Panc1 (cell line): ENCODE measurements at regions not wholly inside any gene's neighbourhood (a gene's known extent, or its start where the extent isn't known, plus 50 kb on each side); places are given as distances from the start of the nearest gene placed in this dataset.

ENCODE experiments used
- ATAC-seq: fragments of 200-7000 bp; cut with Tn5 transposase; 2 replicates; pipeline ENCODE4 v1.9.1; 2020; ENCODE audit warnings: mild to moderate bottlenecking, moderate library complexity
- BruUV-seq: library from RNA; stranded (reverse); fragments of 400-500 nt; replicated peaks from 2 replicates; lab custom pipeline; 2021; lab: Mats Ljungman, UMichigan
- CTCF ChIA-PET: fragments of 300-600 bp; sonication (Branson Sonifier 250); formaldehyde crosslinking; loops from one replicate; lab custom pipeline; 2022; ENCODE audit warnings: antibody characterized with exemption; lab: Charles Lee
- POLR2A ChIA-PET: fragments of 300-600 bp; sonication (Branson Sonifier 250); formaldehyde crosslinking; loops from one replicate; lab custom pipeline; 2022; ENCODE audit warnings: antibody characterized with exemption; lab: Charles Lee
- DNase-seq: peaks from one replicate; pipeline ENCODE4 v3.0.0-alpha.2; 2010; ENCODE audit warnings: low read depth, low spot score
- H3K27ac ChIP-seq: 2 replicates; pipeline ENCODE4 v1.5.1; 2011; ENCODE audit warnings: mild to moderate bottlenecking, low read length, inconsistent platforms
- H3K27me3 ChIP-seq: fragments of 200-500 bp; sonication (Bioruptor generic); 2 replicates; pipeline ENCODE4 v1.6.0; 2014; ENCODE audit warnings: low read length, inconsistent platforms; ENCODE audit not compliant: control insufficient read depth, insufficient read depth
- H3K36me3 ChIP-seq: fragments of 200-500 bp; sonication (Bioruptor generic); 2 replicates; pipeline ENCODE4 v1.5.1; 2014; ENCODE audit warnings: inconsistent platforms, mild to moderate bottlenecking, low read length, moderate library complexity; ENCODE audit not compliant: control insufficient read depth, insufficient read depth
- H3K4me1 ChIP-seq: 2 replicates; pipeline ENCODE4 v1.5.1; 2011; ENCODE audit warnings: inconsistent platforms, mild to moderate bottlenecking, low read length, moderate library complexity; ENCODE audit not compliant: control insufficient read depth, insufficient read depth
- H3K4me3 ChIP-seq, 2 experiments: 2 replicates each; pipeline ENCODE4 v1.5.1; 2011 to 2012; ENCODE audit warnings: low read depth in 2 of 2, low read length in 2 of 2, mild to moderate bottlenecking in 2 of 2, inconsistent platforms in 1 of 2, moderate library complexity in 1 of 2
- H3K9me3 ChIP-seq: fragments of 200-500 bp; sonication (Bioruptor generic); 2 replicates; pipeline ENCODE4 v1.5.1; 2014; ENCODE audit warnings: low read depth, mild to moderate bottlenecking, inconsistent platforms, low read length, moderate library complexity; ENCODE audit not compliant: control insufficient read depth, insufficient read depth
- CTCF ChIP-seq: fragments of 450-650 bp; IDR thresholded peaks from 2 replicates; pipeline ENCODE4 v1.5.1; 2017; ENCODE audit warnings: mild to moderate bottlenecking
- POLR2AphosphoS5 ChIP-seq: IDR thresholded peaks from 2 replicates; pipeline ENCODE4 v1.6.1; 2012; ENCODE audit warnings: mild to moderate bottlenecking, low read depth, low read length, moderate library complexity
- REST ChIP-seq, 2 experiments: IDR thresholded peaks; 2 replicates each; pipeline ENCODE4 v1.6.1; 2011 to 2012; ENCODE audit warnings: low read depth in 2 of 2, control low read depth in 1 of 2, low read length in 1 of 2, mild to moderate bottlenecking in 1 of 2, moderate library complexity in 1 of 2; ENCODE audit not compliant: insufficient read depth in 1 of 2
- SIN3A ChIP-seq: IDR thresholded peaks from 2 replicates; pipeline ENCODE4 v1.6.1; 2012; ENCODE audit warnings: low read depth, mild to moderate bottlenecking, low read length, moderate library complexity, borderline replicate concordance; ENCODE audit not compliant: insufficient read depth
- TCF7L2 ChIP-seq: IDR thresholded peaks from 2 replicates; pipeline ENCODE4 v1.6.1; 2011; ENCODE audit warnings: mild to moderate bottlenecking, low read depth, low read length, inconsistent platforms
- in situ Hi-C: cut with HindIII; loops from 2 replicates; pipeline ENCODE4 v1.10.0; 2016; ENCODE audit warnings: low sequenced_read_pairs, low pct_unique_long_range_greater_than_20kb
- intact Hi-C: fragments of 100-400 bp; cut with micrococcal nuclease; formaldehyde crosslinking; loops from one replicate; pipeline ENCODE4 v1.10.0; 2022; ENCODE audit not compliant: unreplicated experiment

- no peak overlapping the region for H3K4me3 ChIP-seq
Measured at GRCh38 chrX:146127617-146128016, 310.0 kb downstream of the SLITRK2 start.

GRCh38 chrX:146141221-146141620 lies 323.6 kb downstream of the SLITRK2 start:
- no peak overlapping the region for H3K27ac ChIP-seq
- no peak overlapping the region for H3K4me3 ChIP-seq
- CTCF ChIA-PET = no interaction called here
- ATAC-seq (no peak), DNase-seq (no peak)
- TF ChIP-seq REST (IDR thresholded peaks at IDR 0.05; ENCODE audit: insufficient read depth in 1 of 2, low read depth in 2 of 2, low read length in 1 of 2) (no peak), SIN3A (no peak), POLR2AphosphoS5 (no peak), TCF7L2 (no peak), CTCF (no peak)
- no peaks in the 10 kb centered on the region for H3K36me3 ChIP-seq
- H3K4me1 ChIP-seq = no peaks in the 10 kb centered on the region
- BruUV-seq = no TSS peak
- intact Hi-C loops (no loop called here), in situ Hi-C loops (no loop called here)
- POLR2A ChIA-PET = no interaction called here
- H3K27me3 ChIP-seq = no peaks in the 10 kb centered on the region
- H3K9me3 ChIP-seq = no peaks in the 10 kb centered on the region

More at GRCh38 chrX:146127617-146128016, 310.0 kb downstream of the SLITRK2 start:
- in situ Hi-C loops (no loop called here), intact Hi-C loops (no loop called here)
- Histone ChIP-seq H3K27me3 (no peaks in the 10 kb centered on the region), H3K4me1 (no peaks in the 10 kb centered on the region), H3K9me3 (no peaks in the 10 kb centered on the region), H3K27ac (no peak overlapping the region), H3K36me3 (no peaks in the 10 kb centered on the region)
- TF ChIP-seq TCF7L2 (no peak), POLR2AphosphoS5 (no peak), CTCF (no peak), REST (IDR thresholded peaks at IDR 0.05; ENCODE audit: insufficient read depth in 1 of 2, low read depth in 2 of 2, low read length in 1 of 2) (no peak), SIN3A (no peak)
- no TSS peak for BruUV-seq
- ChIA-PET CTCF (no interaction called here), POLR2A (no interaction called here)
- no peak for DNase-seq
- no peak for ATAC-seq
